ENCODE measurements at regions not wholly inside any gene's neighbourhood (a gene's known extent, or its start where the extent isn't known, plus 50 kb on each side); places are given as distances from the start of the nearest gene placed in this dataset.

- 94% methylated on average over 1 of the region's 1 CpG for WGBS (ENCODE audit: low lambda C conversion rate, missing lambda C conversion rate)
- no peaks in the 10 kb centered on the region for H4K20me1 ChIP-seq (ENCODE audit: insufficient read depth, poor library complexity, severe bottlenecking)
- no peak overlapping the region for H3K27ac ChIP-seq
- H3K4me2 ChIP-seq: no peak overlapping the region
- no peaks in the 10 kb centered on the region for H3K79me2 ChIP-seq
- H3K36me3 ChIP-seq (replicated peaks; ENCODE audit: insufficient read depth, low read depth): no peaks in the 10 kb centered on the region
- H3K4me3 ChIP-seq: no peak overlapping the region
- DNase-seq (ENCODE audit: low spot score): peak; percentile 17
- H2AFZ ChIP-seq: no peak overlapping the region
- no peaks in the 10 kb centered on the region for H3K9me3 ChIP-seq (ENCODE audit: low read depth)
- TF ChIP-seq EZH2 (IDR thresholded peaks at IDR 0.05; ENCODE audit: borderline replicate concordance) (no peak), EZH2phosphoT487 (IDR thresholded peaks at IDR 0.05; ENCODE audit: low read depth, severe bottlenecking, unreplicated experiment) (no peak), CTCF (IDR thresholded peaks at IDR 0.05; ENCODE audit: poor library complexity) (no peak)
- peaks cover 11% of the 10 kb centered on the region for H3K4me1 ChIP-seq (ENCODE audit: insufficient read depth)
- H3K9me2 ChIP-seq (replicated peaks; ENCODE audit: insufficient read depth): no peaks in the 10 kb centered on the region
- H3K27me3 ChIP-seq: no peaks in the 10 kb centered on the region
These were observed 89.5 kb upstream of the DOCK9 start for GRCh38 chr13:99067159-99067985.

DNA sequence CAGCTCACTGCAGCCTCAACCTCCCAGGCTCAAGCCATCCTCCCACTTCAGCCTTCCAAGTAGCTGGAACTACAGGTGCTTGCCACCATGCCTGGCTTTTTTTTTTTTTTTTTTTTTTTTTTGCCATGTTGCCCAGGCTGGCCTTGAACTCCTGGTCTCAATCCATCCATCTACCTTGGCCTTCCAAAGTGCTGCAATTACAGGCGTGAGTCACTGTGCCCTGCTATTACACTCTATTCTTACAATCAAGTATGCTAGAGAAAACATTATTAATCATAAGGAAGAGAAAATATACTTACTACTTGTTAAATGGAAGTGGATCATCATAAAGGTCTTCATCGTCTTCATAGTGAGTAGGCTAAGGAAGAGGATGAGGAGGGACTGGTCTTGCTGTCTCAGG lies 93.3 kb upstream of the DOCK9 start:
- no peaks in the 10 kb centered on the region for H3K79me2 ChIP-seq
- no peaks in the 10 kb centered on the region for H3K27me3 ChIP-seq
- H3K4me2 ChIP-seq: no peak overlapping the region
- H3K4me1 ChIP-seq (ENCODE audit: insufficient read depth): no peaks in the 10 kb centered on the region
- no peaks in the 10 kb centered on the region for H3K9me2 ChIP-seq (replicated peaks; ENCODE audit: insufficient read depth)
- no peaks in the 10 kb centered on the region for H4K20me1 ChIP-seq (ENCODE audit: insufficient read depth, poor library complexity, severe bottlenecking)
- H3K36me3 ChIP-seq (replicated peaks; ENCODE audit: insufficient read depth, low read depth): no peaks in the 10 kb centered on the region
- 96% methylated on average over 2 of the region's 2 CpGs for WGBS (ENCODE audit: low lambda C conversion rate, missing lambda C conversion rate)
- H3K27ac ChIP-seq: no peak overlapping the region
- no peak overlapping the region for H2AFZ ChIP-seq
- no peak overlapping the region for H3K4me3 ChIP-seq
- TF ChIP-seq CTCF (IDR thresholded peaks at IDR 0.05; ENCODE audit: poor library complexity) (no peak), EZH2phosphoT487 (IDR thresholded peaks at IDR 0.05; ENCODE audit: low read depth, severe bottlenecking, unreplicated experiment) (no peak), EZH2 (IDR thresholded peaks at IDR 0.05; ENCODE audit: borderline replicate concordance) (no peak)
- no peak for DNase-seq (ENCODE audit: low spot score)
- no peaks in the 10 kb centered on the region for H3K9me3 ChIP-seq (ENCODE audit: low read depth)

DNA sequence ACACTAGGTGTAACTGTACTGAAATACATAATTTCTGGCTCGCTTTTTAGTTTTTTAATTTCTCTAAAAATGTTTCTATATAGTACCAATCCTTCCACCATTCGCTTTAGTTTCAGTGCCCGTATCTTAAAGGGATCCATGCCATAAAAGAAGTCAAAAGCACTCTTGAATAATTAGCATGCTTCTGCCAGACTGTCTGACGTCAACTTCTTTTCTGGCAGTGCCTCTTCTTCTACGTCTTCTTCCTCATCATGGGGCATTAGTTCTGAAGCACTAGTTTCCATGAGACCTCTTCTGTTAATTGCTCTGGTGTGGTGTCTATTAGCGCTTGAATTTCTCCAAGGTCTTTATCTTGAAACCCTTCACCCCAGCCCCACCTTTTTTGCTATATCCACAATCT lies 93.8 kb upstream of the DOCK9 start:
- Histone ChIP-seq H3K9me2 (replicated peaks; ENCODE audit: insufficient read depth) (no peaks in the 10 kb centered on the region), H3K4me1 (ENCODE audit: insufficient read depth) (no peaks in the 10 kb centered on the region), H3K27ac (no peak overlapping the region), H3K79me2 (peaks cover under 1% of the 10 kb centered on the region), H3K4me3 (no peak overlapping the region), H3K9me3 (ENCODE audit: low read depth) (no peaks in the 10 kb centered on the region), H3K36me3 (replicated peaks; ENCODE audit: insufficient read depth, low read depth) (no peaks in the 10 kb centered on the region), H3K4me2 (no peak overlapping the region), H2AFZ (no peak overlapping the region), H3K27me3 (no peaks in the 10 kb centered on the region), H4K20me1 (ENCODE audit: insufficient read depth, poor library complexity, severe bottlenecking) (no peaks in the 10 kb centered on the region)
- DNase-seq (ENCODE audit: low spot score): no peak
- WGBS (ENCODE audit: low lambda C conversion rate, missing lambda C conversion rate): 83% methylated on average over 6 of the region's 6 CpGs
- TF ChIP-seq EZH2 (IDR thresholded peaks at IDR 0.05; ENCODE audit: borderline replicate concordance): no peak
- no peak for TF ChIP-seq CTCF (IDR thresholded peaks at IDR 0.05; ENCODE audit: poor library complexity)
- TF ChIP-seq EZH2phosphoT487 (IDR thresholded peaks at IDR 0.05; ENCODE audit: low read depth, severe bottlenecking, unreplicated experiment): no peak

All from hepatocyte (in vitro differentiated cells).